ENCODE measurements at regions not wholly inside any gene's neighbourhood (a gene's known extent, or its start where the extent isn't known, plus 50 kb on each side); places are given as distances from the start of the nearest gene placed in this dataset.

DNA sequence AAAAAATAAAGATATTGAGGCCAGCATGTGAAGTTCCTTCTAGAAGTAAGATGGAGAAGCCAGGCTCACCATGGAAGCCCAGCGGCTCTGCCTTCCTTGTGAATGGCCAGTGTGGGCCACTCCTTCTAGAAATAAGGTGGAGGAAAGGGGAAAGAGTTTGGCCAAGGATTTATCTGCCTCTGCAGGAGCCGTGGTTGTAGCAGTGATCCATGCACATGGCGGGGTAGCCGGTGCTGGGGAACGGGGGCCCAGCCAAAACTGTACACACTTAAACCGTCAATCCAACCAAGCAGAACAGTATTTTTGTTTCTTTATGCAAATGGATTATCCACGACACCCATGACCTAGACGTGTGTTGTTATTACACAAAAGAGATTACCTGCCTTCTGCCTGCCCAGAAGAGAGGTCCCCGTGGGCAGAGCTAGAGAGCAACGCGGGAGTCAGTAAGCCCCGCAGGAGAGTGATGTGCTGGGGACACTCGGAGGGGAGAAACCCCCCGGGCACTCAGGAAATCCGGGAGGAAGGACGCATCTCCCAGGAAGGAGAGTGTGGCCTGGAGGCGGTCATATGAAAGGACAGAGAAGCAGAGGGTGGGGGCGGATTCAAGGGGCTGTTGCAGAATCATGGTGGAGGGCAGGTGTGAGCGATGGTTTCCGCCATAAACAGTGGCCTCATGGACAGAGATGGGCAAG lies 218.4 kb upstream of the PPP2R2D start:
- no peaks in the 10 kb centered on the region for H3K9me3 ChIP-seq (ENCODE audit: control insufficient read depth, low read depth, low read length)
- no peak overlapping the region for H2BK12ac ChIP-seq (ENCODE audit: insufficient read length, low read depth, low read length)
- H3T11ph ChIP-seq (ENCODE audit: low read length), result no peak overlapping the region
- no peak overlapping the region for H3K56ac ChIP-seq (ENCODE audit: insufficient read length, low read depth, low read length)
- H3K4me2 ChIP-seq (ENCODE audit: insufficient read depth, insufficient read length, low read length), result no peak overlapping the region
- no peak overlapping the region for H4K8ac ChIP-seq (replicated peaks; ENCODE audit: insufficient read length, low read depth, low read length)
- no peak overlapping the region for H2AFZ ChIP-seq (ENCODE audit: low read length)
- DNase-seq, result no peak
- H3K4me1 ChIP-seq (ENCODE audit: insufficient read depth, low read length), result peaks cover 1% of the 10 kb centered on the region; the same call in 1 of the 2 replicates
- no peak overlapping the region for H3K4ac ChIP-seq (ENCODE audit: low read depth, low read length)
- no peaks in the 10 kb centered on the region for H3K23me2 ChIP-seq (ENCODE audit: insufficient read length, low read depth, low read length, poor library complexity, severe bottlenecking)
- no peak overlapping the region for H3K27ac ChIP-seq (ENCODE audit: insufficient read length, low read depth, low read length)
- no peak overlapping the region for H2BK120ac ChIP-seq (ENCODE audit: low read depth, low read length, poor library complexity, severe bottlenecking)
- no peak overlapping the region for H4K91ac ChIP-seq (ENCODE audit: insufficient read length, low read depth, low read length)
- H3K27ac Mint-ChIP-seq, result peak overlapping the region in 1 of 3 experiments; percentile 22; a peak in 1 of 7 replicates
- H3K18ac ChIP-seq (ENCODE audit: insufficient read length, low read depth, low read length), result no peak overlapping the region
- H2BK20ac ChIP-seq (ENCODE audit: low read depth, low read length, poor library complexity, severe bottlenecking), result no peak overlapping the region
- no peak overlapping the region for H3K4me3 Mint-ChIP-seq
- TF ChIP-seq CTCF (conservative IDR thresholded peaks at IDR 0.05), result no peak
- no peak overlapping the region for H3K23ac ChIP-seq (ENCODE audit: insufficient read length, low read depth, low read length)
- no peak overlapping the region for H3K9ac ChIP-seq (ENCODE audit: extremely low read depth, insufficient read length, low read length)
- no peaks in the 10 kb centered on the region for H3K36me3 Mint-ChIP-seq (ENCODE audit: insufficient read depth in 1 of 3, low read depth in 3 of 3)
- no peak overlapping the region for H2BK5ac ChIP-seq (ENCODE audit: insufficient read length, low read length)
- H4K5ac ChIP-seq (ENCODE audit: insufficient read length, low read depth, low read length), result no peak overlapping the region
- no peaks in the 10 kb centered on the region for H3K79me2 ChIP-seq (ENCODE audit: insufficient read depth, low read length)
- H3K4me1 Mint-ChIP-seq, result peaks cover 20 to 26% of the 10 kb centered on the region in 2 experiments
- no peaks in the 10 kb centered on the region for H3K9me3 Mint-ChIP-seq
- H4K20me1 ChIP-seq (ENCODE audit: control insufficient read depth, insufficient read depth, insufficient read length), result no peaks in the 10 kb centered on the region
- no peak overlapping the region for H3K14ac ChIP-seq (ENCODE audit: insufficient read depth, low read length)
- no peaks in the 10 kb centered on the region for H3K79me1 ChIP-seq (ENCODE audit: insufficient read depth, low read depth, low read length, poor library complexity, severe bottlenecking)
- peaks cover 16% of the 10 kb centered on the region for H3K27me3 Mint-ChIP-seq (ENCODE audit: low read depth)
- H2BK15ac ChIP-seq (ENCODE audit: low read depth, low read length), result no peak overlapping the region
- no peak overlapping the region for H2AK5ac ChIP-seq (ENCODE audit: insufficient read length, low read length)
- whole genome bisulfite sequencing (ENCODE audit: extremely low coverage, insufficient read length, low lambda C conversion rate), result no CpG with 5 or more reads among the region's 20 CpGs
- no peaks in the 10 kb centered on the region for H3K27me3 ChIP-seq (ENCODE audit: insufficient read depth, low read length)
